ENCODE measurements at regions not wholly inside any gene's neighbourhood (a gene's known extent, or its start where the extent isn't known, plus 50 kb on each side); places are given as distances from the start of the nearest gene placed in this dataset.

DNA sequence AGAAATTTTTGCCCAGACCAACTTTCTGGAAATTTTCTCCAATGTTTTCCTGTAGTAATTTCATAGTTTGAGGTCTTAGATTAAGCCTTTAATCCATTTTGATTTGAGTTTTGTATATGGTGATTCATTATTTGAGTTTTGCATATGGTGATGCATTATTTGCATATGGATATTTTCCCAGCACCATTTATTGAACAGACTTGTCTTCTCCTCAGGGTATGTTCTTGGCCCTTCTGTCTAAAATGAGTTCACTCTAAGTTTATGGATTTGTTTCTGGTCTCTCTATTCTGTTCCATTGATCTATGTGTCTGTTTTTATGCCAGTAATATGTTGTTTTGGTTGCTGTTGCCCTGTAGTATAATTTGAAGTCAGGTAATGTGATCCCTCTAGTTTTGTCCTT, 139.3 kb downstream of the SLC25A46 start:
- no peak overlapping the region for H3K4me3 ChIP-seq (ENCODE audit: low read length)
- H3K4me1 ChIP-seq (ENCODE audit: control insufficient read depth, insufficient read depth, low read length), result no peaks in the 10 kb centered on the region
- Mint-ChIP-seq H3K9me3 (peaks cover 8% of the 10 kb centered on the region), H3K4me1 (no peaks in the 10 kb centered on the region), H3K27me3 (ENCODE audit: insufficient read depth) (no peaks in the 10 kb centered on the region), H3K36me3 (ENCODE audit: low read depth) (no peaks in the 10 kb centered on the region), H3K27ac (no peak overlapping the region), H3K4me3 (no peak overlapping the region)
- H3K27me3 ChIP-seq (ENCODE audit: control insufficient read depth, insufficient read depth, low read length, poor library complexity, severe bottlenecking), result no peaks in the 10 kb centered on the region
- H3K27ac ChIP-seq (ENCODE audit: low read depth, low read length), result no peak overlapping the region
- H3K36me3 ChIP-seq (ENCODE audit: control insufficient read depth, insufficient read depth, low read length), result no peaks in the 10 kb centered on the region
- no peak overlapping the region for H3K9ac ChIP-seq (ENCODE audit: extremely low read depth, low read length, poor library complexity, severe bottlenecking)
- TF ChIP-seq, protein P1, sequence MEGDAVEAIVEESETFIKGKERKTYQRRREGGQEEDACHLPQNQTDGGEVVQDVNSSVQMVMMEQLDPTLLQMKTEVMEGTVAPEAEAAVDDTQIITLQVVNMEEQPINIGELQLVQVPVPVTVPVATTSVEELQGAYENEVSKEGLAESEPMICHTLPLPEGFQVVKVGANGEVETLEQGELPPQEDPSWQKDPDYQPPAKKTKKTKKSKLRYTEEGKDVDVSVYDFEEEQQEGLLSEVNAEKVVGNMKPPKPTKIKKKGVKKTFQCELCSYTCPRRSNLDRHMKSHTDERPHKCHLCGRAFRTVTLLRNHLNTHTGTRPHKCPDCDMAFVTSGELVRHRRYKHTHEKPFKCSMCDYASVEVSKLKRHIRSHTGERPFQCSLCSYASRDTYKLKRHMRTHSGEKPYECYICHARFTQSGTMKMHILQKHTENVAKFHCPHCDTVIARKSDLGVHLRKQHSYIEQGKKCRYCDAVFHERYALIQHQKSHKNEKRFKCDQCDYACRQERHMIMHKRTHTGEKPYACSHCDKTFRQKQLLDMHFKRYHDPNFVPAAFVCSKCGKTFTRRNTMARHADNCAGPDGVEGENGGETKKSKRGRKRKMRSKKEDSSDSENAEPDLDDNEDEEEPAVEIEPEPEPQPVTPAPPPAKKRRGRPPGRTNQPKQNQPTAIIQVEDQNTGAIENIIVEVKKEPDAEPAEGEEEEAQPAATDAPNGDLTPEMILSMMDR (conservative IDR thresholded peaks at IDR 0.05), result no peak
- DNase-seq, result no peak
- H3K9me3 ChIP-seq (ENCODE audit: control insufficient read depth, low read length), result no peaks in the 10 kb centered on the region

DNA sequence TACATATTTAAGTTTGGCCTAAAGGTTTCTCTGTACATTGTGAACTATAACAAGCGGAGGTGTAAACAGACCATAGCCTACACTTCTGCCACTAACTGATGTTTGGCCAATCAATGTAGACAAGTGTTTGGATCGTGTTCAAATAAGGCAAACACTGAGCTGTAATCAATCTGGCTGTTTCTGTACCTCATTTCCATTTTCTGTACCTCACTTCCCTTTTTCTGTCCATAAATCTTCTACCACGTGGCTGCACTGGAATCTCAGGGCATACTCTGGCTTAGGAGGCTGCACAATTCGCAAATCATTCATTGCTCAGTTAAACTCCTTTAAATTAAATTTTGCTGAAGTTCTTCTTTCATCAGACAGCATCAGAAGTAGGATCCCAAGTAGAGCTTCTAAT, 140.9 kb downstream of the SLC25A46 start:
- 91 to 95% methylated on average over 3 to 4 of the region's 4 CpGs for WGBS, 2 experiments (ENCODE audit: insufficient coverage in 1 of 2, insufficient read length in 1 of 2)
- Histone ChIP-seq H3K9ac (ENCODE audit: extremely low read depth, low read length, poor library complexity, severe bottlenecking) (no peak overlapping the region), H3K27ac (ENCODE audit: low read depth, low read length) (no peak overlapping the region), H3K9me3 (ENCODE audit: control insufficient read depth, low read length) (no peaks in the 10 kb centered on the region), H3K27me3 (ENCODE audit: control insufficient read depth, insufficient read depth, low read length, poor library complexity, severe bottlenecking) (no peaks in the 10 kb centered on the region), H3K4me3 (ENCODE audit: low read length) (no peak overlapping the region), H3K36me3 (ENCODE audit: control insufficient read depth, insufficient read depth, low read length) (no peaks in the 10 kb centered on the region), H3K4me1 (ENCODE audit: control insufficient read depth, insufficient read depth, low read length) (no peaks in the 10 kb centered on the region)
- Mint-ChIP-seq H3K36me3 (ENCODE audit: low read depth) (no peaks in the 10 kb centered on the region), H3K4me1 (no peaks in the 10 kb centered on the region), H3K27ac (no peak overlapping the region), H3K4me3 (no peak overlapping the region), H3K9me3 (peaks cover 13% of the 10 kb centered on the region), H3K27me3 (ENCODE audit: insufficient read depth) (no peaks in the 10 kb centered on the region)
- TF ChIP-seq, protein P1 (conservative IDR thresholded peaks at IDR 0.05), result no peak
- no peak for DNase-seq

DNA sequence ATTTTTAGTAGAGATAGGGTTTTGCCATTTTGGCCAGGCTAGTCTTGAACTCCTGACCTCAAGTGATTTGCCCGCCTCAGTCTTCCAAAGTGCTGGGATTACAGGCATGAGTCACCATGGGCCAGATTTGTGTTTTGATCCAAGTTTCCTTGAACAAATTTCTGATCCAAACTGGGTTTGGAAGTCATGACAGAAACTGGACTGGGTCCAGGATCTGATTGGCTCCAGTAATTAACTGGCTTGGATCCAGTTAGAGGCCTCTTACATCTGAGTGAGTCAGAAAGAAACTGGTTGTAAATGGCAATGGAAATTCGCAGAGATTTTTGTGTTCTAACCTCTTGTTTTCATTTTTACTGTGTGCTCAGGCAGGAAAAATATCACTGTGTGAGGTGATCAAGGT, 141.6 kb downstream of the SLC25A46 start:
- 85 to 89% methylated on average over 2 of the region's 2 CpGs for WGBS, 2 experiments (ENCODE audit: insufficient coverage in 1 of 2, insufficient read length in 1 of 2)
- Histone ChIP-seq H3K4me3 (ENCODE audit: low read length) (no peak overlapping the region), H3K9me3 (ENCODE audit: control insufficient read depth, low read length) (no peaks in the 10 kb centered on the region), H3K4me1 (ENCODE audit: control insufficient read depth, insufficient read depth, low read length) (no peaks in the 10 kb centered on the region), H3K9ac (ENCODE audit: extremely low read depth, low read length, poor library complexity, severe bottlenecking) (no peak overlapping the region), H3K27ac (ENCODE audit: low read depth, low read length) (no peak overlapping the region), H3K36me3 (ENCODE audit: control insufficient read depth, insufficient read depth, low read length) (no peaks in the 10 kb centered on the region), H3K27me3 (ENCODE audit: control insufficient read depth, insufficient read depth, low read length, poor library complexity, severe bottlenecking) (no peaks in the 10 kb centered on the region)
- TF ChIP-seq, protein P1 (conservative IDR thresholded peaks at IDR 0.05), result no peak
- H3K27ac Mint-ChIP-seq, result no peak overlapping the region
- no peak overlapping the region for H3K4me3 Mint-ChIP-seq
- peaks cover 13% of the 10 kb centered on the region for H3K9me3 Mint-ChIP-seq
- no peaks in the 10 kb centered on the region for H3K36me3 Mint-ChIP-seq (ENCODE audit: low read depth)
- H3K27me3 Mint-ChIP-seq (ENCODE audit: insufficient read depth), result no peaks in the 10 kb centered on the region
- no peaks in the 10 kb centered on the region for H3K4me1 Mint-ChIP-seq
- DNase-seq, result no peak

Measured in endodermal cell (in vitro differentiated cells).